ENCODE measurements at regions not wholly inside any gene's neighbourhood (a gene's known extent, or its start where the extent isn't known, plus 50 kb on each side); places are given as distances from the start of the nearest gene placed in this dataset.

DNA sequence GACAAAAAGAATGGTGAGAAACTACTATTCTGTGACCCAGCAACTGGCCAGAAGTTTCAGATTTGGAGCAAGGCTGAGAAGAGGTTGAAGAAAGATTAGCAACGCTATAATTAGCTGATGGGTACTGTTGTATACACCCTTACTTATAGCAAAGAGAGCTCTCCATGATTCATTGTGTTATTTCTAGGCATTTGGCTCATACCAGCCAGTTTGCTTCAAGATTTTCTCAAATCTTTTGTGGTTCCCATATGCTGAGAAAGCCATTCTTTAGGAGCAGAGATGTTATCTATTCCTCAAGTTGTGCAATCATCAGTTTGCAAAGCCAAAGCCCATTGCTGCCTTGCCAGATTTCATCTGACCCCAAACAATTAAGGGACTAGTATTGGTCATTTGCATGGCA is 179.4 kb downstream of the ETS1 start:
- FAIRE-seq (no peak), DNase-seq (ENCODE audit: insufficient read length, low spot score) (no peak)

DNA sequence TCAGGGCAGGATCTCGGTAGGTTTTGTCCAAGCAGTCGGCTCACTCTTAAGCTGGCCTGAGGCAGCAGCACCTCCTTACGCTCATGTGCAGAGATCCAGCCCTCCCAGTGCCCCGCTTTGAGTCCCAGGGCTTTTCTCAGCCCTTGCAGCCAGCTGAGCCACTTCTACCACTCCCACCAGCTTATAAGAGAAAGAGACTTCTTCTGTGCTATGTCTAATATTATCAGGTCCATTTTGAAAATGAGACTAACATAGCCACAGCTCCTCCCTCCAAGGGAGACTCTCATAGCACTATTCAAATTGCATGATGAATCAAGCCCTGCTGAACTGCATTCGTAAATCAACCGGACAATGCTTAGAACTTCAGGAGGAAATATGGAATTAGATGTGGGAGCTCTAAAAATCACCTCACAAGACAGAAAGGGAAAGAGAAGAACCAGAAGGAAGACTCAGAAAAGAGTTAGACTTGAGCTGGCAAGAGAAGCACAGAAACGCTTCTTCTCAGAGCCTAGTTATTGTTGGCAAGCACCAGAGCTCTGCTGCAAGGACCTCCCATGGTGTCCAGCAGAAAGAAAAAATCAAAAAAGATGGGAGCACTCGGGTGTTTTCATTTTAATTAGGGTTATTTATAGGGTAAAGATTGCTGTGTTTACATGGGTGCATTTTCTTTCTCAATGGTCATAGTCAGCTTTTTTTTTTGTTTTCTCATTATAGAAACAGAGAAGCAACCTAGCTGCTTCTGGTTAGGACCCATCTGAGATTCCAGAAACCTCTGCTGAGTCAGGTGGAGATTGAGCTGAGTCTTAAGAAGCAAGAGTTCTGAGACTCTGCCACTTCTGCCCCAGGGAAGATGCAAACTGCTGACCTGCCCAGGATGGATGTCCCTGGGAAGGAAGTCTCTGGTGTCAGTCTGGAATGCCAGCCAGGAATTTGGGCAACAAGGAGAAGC is 181.4 kb downstream of the ETS1 start:
- DNase-seq (ENCODE audit: insufficient read length, low spot score) (no peak), FAIRE-seq (no peak)

GRCh38 chr11:128405112-128405511 is 182.2 kb downstream of the ETS1 start:
- FAIRE-seq: no peak
- no peak for DNase-seq (ENCODE audit: insufficient read length, low spot score)

- FAIRE-seq (no peak), DNase-seq (ENCODE audit: insufficient read length, low spot score) (no peak)
Observed at GRCh38 chr11:128404437-128404836, 182.9 kb downstream of the ETS1 start.

DNA sequence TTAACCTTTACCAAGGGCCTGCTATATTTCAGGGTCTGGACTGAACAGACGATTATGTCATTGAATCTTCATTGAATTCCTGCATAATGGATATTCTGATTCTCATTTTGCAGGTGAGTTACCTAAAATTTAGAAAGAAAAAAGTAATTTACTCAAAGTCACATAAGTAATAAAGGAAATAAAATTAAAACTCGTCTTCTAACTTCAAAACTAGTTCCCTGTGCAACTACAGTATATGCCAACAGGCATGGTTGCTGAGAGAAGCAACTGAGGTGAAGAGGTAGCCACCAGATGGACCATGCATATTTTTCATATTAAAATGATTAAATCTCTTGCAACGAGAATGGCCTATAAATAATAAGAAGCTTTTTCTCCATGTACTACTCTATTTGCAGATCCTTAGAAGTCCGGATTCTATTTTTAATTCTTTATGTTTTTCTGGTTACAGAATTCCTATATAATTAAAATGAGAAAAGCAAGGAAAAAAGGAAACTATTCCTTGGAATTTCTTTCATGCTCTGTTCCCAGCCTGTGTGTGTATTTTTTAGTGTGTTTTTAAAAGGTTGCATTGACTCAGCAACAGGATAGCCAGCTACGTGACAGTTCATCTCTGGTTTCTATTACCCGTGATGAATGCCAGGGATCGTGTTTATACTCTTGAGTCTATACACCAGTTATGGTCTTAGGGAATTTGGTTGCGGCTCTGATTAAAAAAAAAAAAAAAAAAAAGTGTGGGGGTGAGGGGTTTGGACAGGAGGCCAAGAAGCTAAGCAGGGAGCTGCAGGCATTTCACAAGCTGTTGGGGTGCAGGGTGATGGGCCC is 186.8 kb downstream of the ETS1 start:
- no peak for FAIRE-seq

GRCh38 chr11:128399251-128400121 is 187.9 kb downstream of the ETS1 start:
- no peak for DNase-seq (ENCODE audit: insufficient read length, low spot score)

More for the DNA sequence above, 186.8 kb downstream of the ETS1 start:
- no peak for DNase-seq (ENCODE audit: insufficient read length, low spot score)

GRCh38 chr11:128398517-128399250 is 188.7 kb downstream of the ETS1 start:
- no peak for DNase-seq (ENCODE audit: insufficient read length, low spot score)
- no peak for FAIRE-seq

More at GRCh38 chr11:128399251-128400121, 187.9 kb downstream of the ETS1 start:
- FAIRE-seq: no peak

GRCh38 chr11:128397362-128397761 is 190.0 kb downstream of the ETS1 start:
- DNase-seq (ENCODE audit: insufficient read length, low spot score): no peak
- no peak for FAIRE-seq

DNA sequence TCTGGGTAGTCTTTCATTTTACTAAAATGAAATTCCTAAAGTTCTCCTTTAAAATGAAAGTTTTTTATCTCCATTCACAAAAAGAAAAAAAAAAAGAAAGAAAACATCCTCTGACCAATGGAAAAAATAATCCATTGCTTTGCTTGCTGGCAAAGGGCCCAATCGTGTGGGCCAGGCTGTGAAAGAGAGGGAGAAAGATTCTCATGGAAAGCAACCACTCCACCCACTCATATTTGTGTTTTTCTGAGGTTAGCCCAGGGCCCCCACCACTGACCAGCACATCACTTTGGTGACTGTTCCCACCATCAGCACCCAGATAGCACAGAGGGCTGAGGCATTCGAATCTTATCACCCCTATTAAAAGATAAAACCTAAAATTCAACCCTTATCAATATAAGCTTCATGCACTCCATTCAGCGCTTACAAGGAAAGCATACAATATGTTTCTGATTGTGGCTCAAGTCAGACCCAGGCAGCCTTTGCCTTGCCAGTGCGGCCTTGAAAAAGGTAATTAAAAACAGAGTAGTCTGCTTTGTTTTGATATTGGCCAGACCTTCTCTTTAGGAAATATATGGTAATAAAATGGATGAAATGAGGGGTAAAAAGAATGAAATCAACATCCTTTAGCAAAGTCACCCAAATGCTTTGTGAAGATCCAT is 192.8 kb downstream of the ETS1 start:
- no peak for DNase-seq (ENCODE audit: insufficient read length, low spot score)
- FAIRE-seq: no peak

GRCh38 chr11:128392259-128392658 is 195.1 kb downstream of the ETS1 start:
- FAIRE-seq: no peak
- no peak for DNase-seq (ENCODE audit: insufficient read length, low spot score)

DNA sequence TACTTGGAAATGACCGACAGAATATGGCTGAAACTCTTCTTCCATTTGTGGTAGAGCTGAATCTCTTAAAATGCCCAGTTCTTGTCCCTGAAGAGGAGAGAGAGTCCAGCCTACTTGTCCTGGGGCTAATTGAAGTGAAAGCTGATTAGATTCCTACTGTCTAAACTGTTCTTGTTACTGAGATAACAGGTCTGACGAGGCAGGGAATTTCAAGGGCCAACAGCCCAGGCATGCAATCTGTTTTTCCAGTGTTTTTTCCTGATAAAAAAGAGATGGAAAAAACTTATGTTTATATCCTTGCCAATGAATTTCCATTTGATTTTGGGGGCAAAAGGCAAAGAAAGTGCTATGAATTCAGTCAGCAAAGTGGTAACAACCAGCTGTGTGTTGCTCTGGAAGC is 195.5 kb downstream of the ETS1 start:
- FAIRE-seq (no peak), DNase-seq (ENCODE audit: insufficient read length, low spot score) (no peak)

DNA sequence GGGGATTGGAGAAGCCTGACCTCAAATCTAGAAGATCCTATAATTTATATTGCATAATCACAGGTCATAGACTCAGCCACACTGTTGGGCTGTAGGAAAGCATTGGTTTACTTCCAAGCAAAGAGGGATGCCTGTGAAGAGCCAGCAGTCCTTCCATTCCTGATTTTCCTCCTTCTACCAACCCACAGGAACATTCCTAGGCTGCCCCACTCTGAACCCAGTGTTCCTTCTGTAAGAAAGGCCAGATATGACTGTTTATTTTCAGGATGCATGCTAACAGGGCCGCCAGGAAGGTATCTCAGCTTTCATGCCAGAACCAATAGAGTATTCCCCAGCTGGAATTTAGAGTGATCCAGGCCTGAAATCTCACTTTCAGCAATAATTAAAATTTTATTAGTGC is 197.1 kb downstream of the ETS1 start:
- DNase-seq (ENCODE audit: insufficient read length, low spot score) (no peak), FAIRE-seq (no peak)

GRCh38 chr11:128389461-128389976 is 197.8 kb downstream of the ETS1 start:
- FAIRE-seq: no peak
- DNase-seq (ENCODE audit: insufficient read length, low spot score): no peak

- FAIRE-seq (no peak), DNase-seq (ENCODE audit: insufficient read length, low spot score) (no peak)
Observed at GRCh38 chr11:128388206-128388815, 199.0 kb downstream of the ETS1 start.

GRCh38 chr11:128379587-128380580 is 207.5 kb downstream of the ETS1 start:
- FAIRE-seq: no peak
- no peak for DNase-seq (ENCODE audit: insufficient read length, low spot score)

GRCh38 chr11:128375961-128376360 is 211.4 kb downstream of the ETS1 start:
- no peak for DNase-seq (ENCODE audit: insufficient read length, low spot score)
- no peak for FAIRE-seq

GRCh38 chr11:128374026-128374425 is 213.3 kb downstream of the ETS1 start:
- FAIRE-seq: no peak

DNA sequence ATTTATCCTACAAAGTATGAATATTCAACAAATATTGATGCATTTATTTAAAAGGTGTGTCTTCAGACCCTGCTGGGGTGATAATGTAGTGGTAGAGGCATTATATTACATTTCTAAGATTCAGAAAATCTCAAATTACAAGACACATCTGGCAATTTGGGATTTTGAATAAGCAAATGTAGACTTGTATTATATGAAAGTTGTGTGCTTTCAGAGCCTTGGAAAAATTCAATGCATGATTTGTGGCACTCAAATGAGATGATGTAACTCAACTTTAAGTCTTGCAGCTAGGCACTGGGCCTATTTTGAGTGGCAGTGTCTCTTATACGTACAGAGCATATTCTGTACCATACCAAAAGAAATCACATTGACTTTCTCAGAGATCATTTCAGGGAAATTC is 214.4 kb downstream of the ETS1 start:
- no peak for DNase-seq (ENCODE audit: insufficient read length, low spot score)
- no peak for FAIRE-seq

More at GRCh38 chr11:128374026-128374425, 213.3 kb downstream of the ETS1 start:
- no peak for DNase-seq (ENCODE audit: insufficient read length, low spot score)
